ENCODE measurements at regions not wholly inside any gene's neighbourhood (a gene's known extent, or its start where the extent isn't known, plus 50 kb on each side); places are given as distances from the start of the nearest gene placed in this dataset.
"Not testable (repeated sequence)": the region's sequence is repeated elsewhere in the genome, so short reads cannot be mapped to it uniquely, and the experiment has no call there.

- DNase-seq (ENCODE audit: low spot score in 2 of 2, unreplicated experiment in 2 of 2): no peak
- H3K27me3 Mint-ChIP-seq (ENCODE audit: low read depth): no peaks in the 10 kb centered on the region
Observed at GRCh38 chrX:101749436-101749835, 89.8 kb upstream of the ARMCX2 start.

DNA sequence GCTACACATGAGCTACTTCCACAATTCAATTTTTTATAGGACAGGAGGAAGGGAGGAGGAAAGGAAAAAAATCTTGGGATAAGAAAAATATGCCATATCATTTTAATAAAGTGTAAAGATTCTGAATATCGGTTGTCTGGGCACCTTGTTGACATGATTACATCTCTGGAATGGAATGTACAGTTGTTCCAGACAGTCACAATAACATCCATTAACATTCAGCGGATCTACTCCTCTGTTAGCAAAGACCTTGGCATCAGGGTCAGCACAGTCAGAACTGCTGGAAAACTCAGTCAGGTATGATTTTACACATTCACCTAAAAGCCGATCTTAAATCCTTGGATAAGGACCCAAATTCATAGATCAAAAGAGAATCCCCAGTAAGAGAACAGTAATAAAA, 85.4 kb upstream of the ARMCX2 start:
- H3K27me3 Mint-ChIP-seq (ENCODE audit: low read depth): no peaks in the 10 kb centered on the region
- H3K36me3 Mint-ChIP-seq: no peaks in the 10 kb centered on the region
- DNase-seq (ENCODE audit: low spot score in 2 of 2, unreplicated experiment in 2 of 2): no peak
- peaks cover 5% of the 10 kb centered on the region for H3K9me3 Mint-ChIP-seq
- no peak overlapping the region for H3K4me3 Mint-ChIP-seq
- peak overlapping the region; percentile 73 for H3K27ac Mint-ChIP-seq
- TF ChIP-seq CTCF (IDR thresholded peaks at IDR 0.05; ENCODE audit: unreplicated experiment): no peak
- peaks cover 9% of the 10 kb centered on the region for H3K4me1 Mint-ChIP-seq

More at GRCh38 chrX:101749436-101749835, 89.8 kb upstream of the ARMCX2 start:
- Mint-ChIP-seq H3K4me1 (peaks cover 9% of the 10 kb centered on the region), H3K9me3 (peaks cover 21% of the 10 kb centered on the region), H3K4me3 (no peak overlapping the region), H3K27ac (no peak overlapping the region), H3K36me3 (no peaks in the 10 kb centered on the region)
- TF ChIP-seq CTCF (IDR thresholded peaks at IDR 0.05; ENCODE audit: unreplicated experiment): no peak

- TF ChIP-seq CTCF (IDR thresholded peaks at IDR 0.05; ENCODE audit: unreplicated experiment): no peak
- H3K9me3 Mint-ChIP-seq: peaks cover 5% of the 10 kb centered on the region
Observed at GRCh38 chrX:101744085-101744484, 84.4 kb upstream of the ARMCX2 start.

DNA sequence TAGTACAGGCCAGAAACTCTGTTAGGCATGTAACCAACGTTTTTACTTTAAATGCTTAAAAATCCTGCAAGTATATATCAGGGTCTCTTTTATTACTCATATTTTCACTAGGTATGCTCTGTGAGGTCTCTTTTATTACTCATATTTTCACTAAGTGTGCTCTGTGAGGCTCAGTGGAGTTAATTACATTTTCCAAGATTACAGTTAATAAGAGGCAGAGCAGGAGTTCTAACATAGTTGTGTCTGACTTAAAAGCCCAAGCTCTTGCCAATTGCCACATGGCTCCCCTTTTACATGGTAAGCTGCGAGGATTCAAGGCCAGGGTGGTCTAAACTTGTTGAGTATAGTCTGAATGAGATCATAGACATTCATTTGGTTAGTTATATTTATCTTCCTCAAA, 81.0 kb upstream of the ARMCX2 start:
- no peak overlapping the region for H3K27ac Mint-ChIP-seq
- H3K36me3 Mint-ChIP-seq: no peaks in the 10 kb centered on the region
- TF ChIP-seq CTCF (IDR thresholded peaks at IDR 0.05; ENCODE audit: unreplicated experiment): no peak
- peaks cover 7% of the 10 kb centered on the region for H3K4me1 Mint-ChIP-seq
- H3K9me3 Mint-ChIP-seq: peaks cover 11% of the 10 kb centered on the region
- H3K4me3 Mint-ChIP-seq: no peak overlapping the region
- no peak for DNase-seq (ENCODE audit: low spot score in 2 of 2, unreplicated experiment in 2 of 2)
- no peaks in the 10 kb centered on the region for H3K27me3 Mint-ChIP-seq (ENCODE audit: low read depth)

More at GRCh38 chrX:101744085-101744484, 84.4 kb upstream of the ARMCX2 start:
- H3K27ac Mint-ChIP-seq: no peak overlapping the region
- no peaks in the 10 kb centered on the region for H3K36me3 Mint-ChIP-seq
- no peak overlapping the region for H3K4me3 Mint-ChIP-seq
- H3K4me1 Mint-ChIP-seq: peaks cover 9% of the 10 kb centered on the region
- no peak for DNase-seq (ENCODE audit: low spot score in 2 of 2, unreplicated experiment in 2 of 2)
- H3K27me3 Mint-ChIP-seq (ENCODE audit: low read depth): no peaks in the 10 kb centered on the region

DNA sequence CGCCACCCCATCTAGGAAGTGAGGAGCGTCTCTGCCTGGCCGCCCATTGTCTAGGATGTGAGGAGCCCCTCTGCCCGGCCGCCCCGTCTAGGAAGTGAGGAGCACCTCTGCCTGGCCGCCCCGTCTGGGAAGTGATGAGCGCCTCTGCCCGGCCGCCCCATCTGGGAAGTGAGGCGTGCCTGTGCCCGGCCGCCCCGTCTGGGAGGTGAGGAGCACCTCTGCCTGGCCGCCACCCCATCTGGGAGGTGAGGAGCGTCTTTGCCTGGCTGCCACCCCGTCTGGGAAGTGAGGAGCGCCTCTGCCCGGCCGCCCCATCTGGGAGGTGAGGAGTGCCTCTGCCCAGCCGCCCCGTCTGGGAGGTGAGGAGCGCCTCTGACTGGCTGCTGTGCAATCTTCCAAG, 79.2 kb upstream of the ARMCX2 start:
- peaks cover 15% of the 10 kb centered on the region for H3K9me3 Mint-ChIP-seq
- not testable (repeated sequence) for H3K27me3 Mint-ChIP-seq (ENCODE audit: low read depth); DNase-seq (ENCODE audit: low spot score in 2 of 2, unreplicated experiment in 2 of 2); H3K27ac Mint-ChIP-seq; H3K4me3 Mint-ChIP-seq; H3K36me3 Mint-ChIP-seq; H3K4me1 Mint-ChIP-seq

- H3K27me3 Mint-ChIP-seq (ENCODE audit: low read depth); H3K27ac Mint-ChIP-seq; H3K4me3 Mint-ChIP-seq; H3K4me1 Mint-ChIP-seq; H3K36me3 Mint-ChIP-seq; DNase-seq (ENCODE audit: low spot score in 2 of 2, unreplicated experiment in 2 of 2): not testable (repeated sequence)
- peaks cover 19% of the 10 kb centered on the region for H3K9me3 Mint-ChIP-seq
Observed at GRCh38 chrX:101738411-101738810, 78.8 kb upstream of the ARMCX2 start.

DNA sequence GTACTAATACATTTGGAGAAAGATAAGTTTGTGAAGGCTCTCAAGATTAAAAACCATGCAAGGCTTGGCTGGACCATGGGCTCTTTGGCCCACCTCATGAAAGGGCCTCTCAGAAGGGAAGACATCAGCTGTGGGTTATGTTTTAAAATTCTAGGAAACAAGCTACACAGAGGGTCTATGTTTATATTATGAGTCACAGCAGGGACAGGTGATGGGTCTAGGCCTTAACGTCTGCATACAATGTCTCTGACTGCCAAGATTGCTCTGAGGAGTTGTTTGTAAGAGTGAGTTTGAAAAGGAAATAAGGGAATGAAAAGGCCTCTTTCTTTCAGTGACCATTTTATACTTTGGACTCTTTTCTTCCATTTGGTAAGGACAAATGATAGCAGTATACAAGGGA, 77.0 kb upstream of the ARMCX2 start:
- H3K27me3 Mint-ChIP-seq (ENCODE audit: low read depth): no peaks in the 10 kb centered on the region
- no peak overlapping the region for H3K4me3 Mint-ChIP-seq
- H3K36me3 Mint-ChIP-seq: no peaks in the 10 kb centered on the region
- DNase-seq (ENCODE audit: low spot score in 2 of 2, unreplicated experiment in 2 of 2): no peak
- peaks cover 19% of the 10 kb centered on the region for H3K9me3 Mint-ChIP-seq
- H3K4me1 Mint-ChIP-seq: no peaks in the 10 kb centered on the region
- no peak overlapping the region for H3K27ac Mint-ChIP-seq
- no peak for TF ChIP-seq CTCF (IDR thresholded peaks at IDR 0.05; ENCODE audit: unreplicated experiment)

All from mesothelial cell of epicardium (in vitro differentiated cells).